GM19468 (cell line): ENCODE measurements at regions not wholly inside any gene's neighbourhood (a gene's known extent, or its start where the extent isn't known, plus 50 kb on each side); places are given as distances from the start of the nearest gene placed in this dataset.
"Not testable (repeated sequence)": the region's sequence is repeated elsewhere in the genome, so short reads cannot be mapped to it uniquely, and the experiment has no call there.

ENCODE experiments used
- ATAC-seq: cut with Tn5 transposase; IDR thresholded peaks from one replicate; pipeline ENCODE4 v1.9.1; 2021; ENCODE audit warnings: mild to moderate bottlenecking, moderate library complexity, moderate number of reproducible peaks; ENCODE audit not compliant: unreplicated experiment; ENCODE audit errors: extremely low read depth

DNA sequence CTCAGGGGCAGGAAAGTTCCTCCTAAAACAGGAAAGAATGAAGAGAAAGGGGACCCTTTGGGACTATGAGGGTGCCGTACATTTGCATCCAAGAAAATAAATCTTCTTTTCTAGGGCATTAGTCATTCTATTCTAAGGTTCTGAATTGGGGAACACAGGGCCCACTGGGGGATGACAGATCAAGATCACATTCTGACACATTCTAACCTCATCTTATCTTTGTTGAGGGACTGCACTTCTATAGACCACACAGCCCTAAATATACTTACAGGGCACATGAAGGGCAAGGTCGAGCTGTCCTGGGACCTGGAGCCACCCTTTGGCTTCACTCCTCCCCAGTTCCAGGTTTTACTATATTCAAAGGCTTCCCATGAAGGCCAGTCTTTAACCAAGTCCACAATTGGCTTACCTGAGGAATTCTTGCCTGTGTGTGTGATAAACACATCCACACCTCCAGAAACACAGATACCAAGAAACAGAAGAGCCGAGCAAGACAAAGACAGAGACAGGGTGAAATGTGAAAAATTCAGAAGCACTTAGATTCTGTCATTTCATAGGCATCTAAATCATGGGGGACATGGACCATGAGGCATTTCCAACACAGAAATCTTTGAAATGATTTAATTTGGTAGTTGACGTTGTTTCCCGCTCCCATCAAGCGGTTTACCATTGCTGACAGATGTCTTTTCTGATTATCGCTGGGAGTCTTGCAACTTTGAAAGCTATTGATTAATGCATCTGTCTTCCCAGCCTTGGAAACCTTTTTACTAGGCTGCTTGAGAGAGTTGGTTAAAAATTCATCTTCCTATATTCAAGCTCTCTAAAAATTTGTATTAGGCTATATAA lies 75.8 kb downstream of the CCDC71L start:
- no peak for ATAC-seq

DNA sequence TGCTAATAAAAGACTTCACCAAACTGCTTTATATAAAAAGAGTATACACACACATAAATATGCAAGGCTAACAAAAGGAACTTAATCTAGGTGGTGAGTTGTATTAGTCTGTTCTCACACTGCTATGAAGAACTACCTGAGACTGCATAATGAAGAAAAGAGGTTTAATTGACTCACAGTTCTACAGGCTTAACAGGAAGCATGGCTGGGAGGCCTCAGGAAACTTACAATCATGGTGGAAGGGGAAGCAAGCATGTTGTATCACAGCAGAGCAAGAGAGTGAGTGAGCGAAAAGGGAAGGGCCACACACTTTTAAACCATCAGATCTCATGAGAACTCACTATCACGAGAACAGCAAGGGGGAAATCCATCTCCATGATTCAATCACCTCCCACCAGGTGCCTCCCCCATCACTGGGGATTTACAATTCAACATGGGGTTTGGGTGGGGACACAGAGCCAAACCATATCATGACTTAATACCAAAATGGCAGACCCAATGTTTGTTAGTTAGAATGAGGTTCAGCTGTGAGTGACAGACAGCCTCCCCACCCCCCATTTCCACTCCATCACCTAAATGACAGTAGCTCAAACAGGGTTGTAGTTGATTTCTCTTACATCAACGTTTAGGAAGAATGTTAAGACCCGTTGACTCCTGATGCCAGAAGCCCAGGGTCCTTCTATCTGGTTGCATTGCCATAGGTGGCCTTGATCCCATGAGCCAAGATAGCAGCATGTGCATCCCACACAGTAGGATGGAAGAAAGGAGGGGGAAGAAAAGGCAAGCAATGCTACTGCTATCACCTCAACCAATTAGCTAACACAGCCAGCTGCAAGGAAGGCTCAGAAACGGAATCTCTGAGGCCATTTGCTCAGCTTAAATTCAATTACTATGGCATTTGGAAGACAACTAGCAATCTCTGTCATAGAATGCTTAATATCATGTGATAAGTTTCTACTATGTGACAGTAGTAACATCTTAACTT lies 77.0 kb downstream of the CCDC71L start:
- ATAC-seq: no peak

DNA sequence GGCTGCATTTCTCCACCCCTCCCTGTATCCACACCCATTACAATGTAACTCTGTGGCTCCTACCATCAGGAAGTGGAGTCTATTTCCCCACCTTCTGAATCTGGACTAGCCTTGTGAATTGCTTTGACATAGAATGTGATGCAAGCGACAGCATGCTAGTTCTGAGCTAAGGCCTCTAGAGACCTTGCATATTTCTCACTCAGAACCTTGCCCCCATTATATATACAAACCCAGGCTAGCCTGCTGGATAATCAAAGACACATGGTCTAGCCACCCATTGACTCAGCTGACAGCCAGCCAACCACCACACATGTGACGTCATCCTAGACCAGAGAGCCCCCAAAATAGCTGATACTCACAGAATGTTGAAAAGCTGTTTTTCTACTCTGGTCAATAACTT lies 77.9 kb downstream of the CCDC71L start:
- no peak for ATAC-seq

DNA sequence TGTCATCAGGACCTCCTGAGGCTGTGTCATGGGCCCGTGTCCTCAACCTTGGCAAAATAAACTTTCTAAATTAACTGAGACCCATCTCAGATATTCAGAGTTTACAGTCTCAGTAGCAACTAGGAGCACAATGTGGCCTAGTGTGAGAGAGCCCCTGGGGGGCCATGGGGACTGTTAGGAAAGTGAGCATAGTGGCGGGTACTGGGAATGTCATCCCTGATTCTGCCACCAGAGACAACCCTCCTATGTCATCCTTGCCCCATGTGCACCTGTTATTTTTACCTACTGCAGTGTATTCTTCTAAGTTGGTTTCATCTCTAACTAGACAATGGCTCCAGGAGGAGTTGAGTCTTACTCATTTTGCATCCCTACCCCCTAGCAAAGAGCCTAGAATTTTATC lies 78.6 kb downstream of the CCDC71L start:
- ATAC-seq: no peak

DNA sequence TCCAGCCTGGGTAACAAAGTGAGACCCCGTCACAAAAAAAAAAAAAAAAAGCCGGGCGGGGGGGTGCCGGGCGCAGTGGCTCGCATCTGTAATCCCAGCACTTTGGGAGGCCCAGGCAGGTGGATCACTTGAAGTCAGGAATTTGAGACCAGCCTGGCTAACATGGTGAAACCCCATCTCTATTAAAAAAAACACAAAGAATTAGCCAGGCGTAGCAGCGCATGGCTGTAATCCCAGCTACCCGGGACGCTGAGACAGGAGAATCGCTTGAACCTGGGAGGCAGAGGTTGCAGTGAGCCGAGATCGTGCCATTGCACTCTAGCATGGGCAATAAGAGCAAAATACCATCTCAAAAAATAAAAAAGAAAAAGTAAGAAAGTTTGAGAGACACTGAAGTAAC lies 81.9 kb downstream of the CCDC71L start:
- ATAC-seq: not testable (repeated sequence)

DNA sequence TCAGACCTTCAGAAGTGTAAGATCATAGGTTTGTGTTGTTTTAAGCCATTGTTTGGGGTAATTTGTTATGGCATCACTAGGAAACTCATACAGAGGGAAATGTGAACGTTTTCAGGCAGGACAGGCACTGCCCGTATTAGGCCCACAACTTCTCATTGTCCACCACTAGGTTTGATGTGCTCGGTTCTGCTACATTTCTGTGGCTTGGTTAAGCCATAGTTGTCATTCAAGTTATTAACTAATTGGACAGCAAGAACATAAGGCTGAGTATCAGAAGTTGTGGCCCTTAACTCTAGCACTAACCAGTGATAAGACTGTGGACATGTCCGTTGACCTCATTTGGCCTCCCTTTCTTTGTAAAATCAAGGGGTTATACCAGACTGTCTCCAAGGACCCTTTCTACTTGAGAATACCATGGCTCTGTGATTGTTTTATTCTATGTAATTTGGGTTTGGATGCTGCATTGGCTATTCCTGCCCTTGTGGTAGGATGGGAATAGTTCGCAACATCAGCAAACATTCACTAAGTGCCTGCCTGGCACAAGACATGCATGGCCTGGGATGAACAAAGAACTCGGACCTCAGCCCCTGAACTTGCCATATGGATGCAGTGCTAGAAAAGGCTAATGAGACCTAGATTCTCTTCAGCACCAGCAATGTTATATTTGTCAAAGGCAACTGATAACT lies 85.7 kb downstream of the CCDC71L start:
- ATAC-seq: no peak

DNA sequence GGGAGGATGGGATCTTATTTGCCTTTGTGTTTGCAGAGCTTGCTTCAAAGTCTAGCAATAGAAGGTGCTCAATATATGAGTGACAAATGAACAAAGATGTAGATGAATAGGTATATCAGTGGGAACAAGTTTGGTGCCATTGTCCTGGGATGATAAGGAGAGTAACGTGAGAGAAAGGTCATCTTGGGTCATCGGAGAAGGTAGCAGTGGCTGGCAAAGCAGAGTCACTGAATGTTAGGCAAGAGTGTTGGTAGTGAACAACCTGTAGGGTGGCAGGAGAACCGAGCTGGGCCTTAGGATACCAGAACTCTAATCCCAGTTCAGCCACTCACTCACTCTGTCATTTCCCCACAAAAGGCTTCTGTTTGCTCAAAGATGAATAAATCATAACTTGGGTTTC lies 87.2 kb downstream of the CCDC71L start:
- ATAC-seq: no peak

DNA sequence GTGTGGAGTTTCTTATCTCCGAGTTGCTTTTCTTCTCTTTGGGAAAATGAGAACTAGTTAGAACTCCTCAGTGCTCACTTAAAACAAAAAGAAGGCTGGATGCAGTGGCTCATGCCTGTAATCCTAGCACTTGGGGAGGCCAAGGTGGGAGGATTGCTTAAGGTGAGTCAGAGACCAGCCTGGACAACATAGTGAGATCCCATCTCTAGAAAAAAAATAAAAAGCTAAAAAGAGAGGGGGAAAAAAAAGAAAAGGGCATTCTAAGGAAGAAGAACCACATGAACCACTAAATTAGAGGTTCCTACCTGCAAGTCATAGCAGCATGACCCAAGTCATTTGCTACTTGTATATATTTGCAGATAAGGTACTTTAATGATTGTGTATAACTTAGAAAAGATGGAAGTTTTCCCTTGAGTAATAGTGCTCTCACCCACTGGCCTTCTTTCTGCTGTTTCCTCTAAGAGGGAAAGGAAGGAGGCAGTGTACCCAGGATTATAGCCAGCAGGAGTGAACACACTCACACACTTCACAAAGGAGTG lies 87.8 kb downstream of the CCDC71L start:
- no peak for ATAC-seq

DNA sequence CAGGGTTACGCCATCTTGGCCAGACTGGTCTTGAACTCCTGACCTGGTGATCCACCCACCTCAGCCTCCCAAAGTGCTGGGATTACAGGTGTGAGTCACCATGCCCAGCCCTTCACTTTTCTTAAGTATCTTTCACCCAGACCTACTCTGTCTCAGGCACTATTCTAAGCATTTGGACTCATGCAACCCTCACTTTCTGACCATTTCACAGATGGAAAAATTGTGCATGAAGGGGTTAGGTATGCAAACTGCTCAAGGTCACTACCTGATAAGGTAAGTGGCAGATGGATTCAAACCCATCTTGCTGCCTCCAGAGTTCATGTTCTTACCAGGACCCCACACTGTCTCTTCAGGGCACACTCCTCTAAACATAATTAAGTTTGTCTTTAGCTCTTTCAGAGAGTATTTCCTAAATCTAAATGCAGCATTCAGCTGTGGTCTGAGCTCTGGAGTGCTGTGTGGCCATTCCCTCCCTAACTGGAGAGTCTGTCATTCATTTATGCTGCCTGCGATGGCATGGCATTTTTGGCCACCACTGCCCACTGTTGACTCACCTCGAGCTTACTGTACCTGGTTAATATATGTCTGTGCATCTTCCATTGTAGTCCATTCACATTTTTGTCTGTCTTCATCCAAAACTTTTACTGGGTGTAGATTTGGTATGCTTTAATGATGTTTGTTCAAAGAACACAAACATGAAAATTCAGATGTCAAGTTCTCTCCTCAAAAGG lies 88.4 kb downstream of the CCDC71L start:
- no peak for ATAC-seq

DNA sequence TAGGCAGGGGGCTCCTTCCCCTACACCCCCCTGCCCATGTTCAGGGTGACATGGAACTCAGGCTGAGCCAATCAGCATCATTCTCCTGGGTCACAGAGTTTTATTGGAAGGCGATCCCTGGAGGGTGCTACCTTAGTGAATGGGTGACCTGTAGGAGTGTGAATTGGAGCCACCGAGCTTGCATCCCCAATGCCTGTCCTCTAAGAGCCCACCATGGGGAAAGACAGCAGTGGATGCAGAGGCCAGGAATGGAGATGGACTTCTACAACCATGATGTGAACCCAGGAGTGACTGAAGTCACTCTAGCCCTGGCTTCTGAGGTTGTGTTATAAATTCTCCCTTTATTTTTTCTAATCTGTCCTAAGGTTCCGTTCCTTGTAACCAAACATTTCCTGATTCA lies 89.4 kb downstream of the CCDC71L start:
- no peak for ATAC-seq

DNA sequence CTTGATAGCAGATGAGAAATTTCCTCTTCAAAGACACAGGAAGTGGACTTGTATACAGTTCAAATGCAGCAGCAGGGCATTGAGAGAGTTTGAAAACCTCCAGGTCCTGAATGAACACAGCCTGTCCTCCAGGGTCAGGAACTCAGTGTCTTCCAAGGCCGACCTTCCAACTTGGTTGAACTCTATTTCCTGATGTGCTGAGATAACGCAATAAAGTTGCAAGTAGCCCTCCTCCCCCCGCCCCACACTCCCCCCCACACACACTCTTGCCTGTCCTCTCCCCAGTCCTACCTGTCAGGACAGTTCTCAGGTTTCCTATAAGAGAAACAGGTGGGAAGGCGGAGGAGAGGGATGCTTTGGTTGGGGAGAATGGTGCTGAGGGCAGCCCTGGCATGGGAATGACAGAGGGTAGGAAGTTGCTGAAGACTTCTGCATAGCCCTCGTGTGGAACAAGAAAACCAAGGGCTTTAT lies 90.0 kb downstream of the CCDC71L start:
- ATAC-seq: no peak

DNA sequence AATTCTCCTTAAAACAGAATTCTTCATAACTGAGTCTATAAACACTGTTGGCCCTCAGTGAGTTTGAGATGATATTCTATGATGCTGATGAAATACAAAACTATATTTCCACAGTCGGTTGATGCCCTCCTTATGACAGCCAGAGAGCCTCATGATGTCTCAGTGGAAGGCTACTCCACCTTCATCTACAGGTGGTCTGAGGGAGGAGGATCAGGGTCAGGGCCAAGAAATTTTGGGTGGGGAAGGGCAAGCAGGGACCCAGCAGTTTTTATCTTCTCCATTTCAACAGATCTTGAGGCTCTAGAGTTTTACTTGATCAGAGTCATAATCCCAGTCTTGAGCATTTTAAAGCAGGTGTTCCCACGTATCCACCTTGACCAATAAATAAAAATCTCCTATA lies 90.8 kb downstream of the CCDC71L start:
- no peak for ATAC-seq

DNA sequence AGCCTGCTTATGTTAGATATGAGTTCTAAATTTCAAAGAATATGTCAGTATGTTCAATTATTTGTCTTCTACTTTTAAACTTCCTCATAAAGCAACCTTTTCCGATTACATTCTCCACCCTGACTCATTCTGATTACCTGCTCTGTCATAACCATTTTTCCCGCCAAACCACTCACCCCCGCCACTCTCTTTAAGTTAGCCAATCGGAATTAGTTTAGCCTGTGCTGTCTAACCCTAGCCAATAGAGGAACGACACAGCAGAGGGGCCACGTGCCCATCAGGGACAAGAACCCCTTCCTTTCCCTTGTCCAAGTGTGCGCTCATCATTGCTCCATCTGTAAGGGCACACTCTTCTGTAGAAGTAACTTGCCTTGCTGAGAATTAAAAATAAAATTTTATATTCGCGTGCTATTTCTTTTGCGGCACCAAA lies 91.4 kb downstream of the CCDC71L start:
- ATAC-seq: no peak

DNA sequence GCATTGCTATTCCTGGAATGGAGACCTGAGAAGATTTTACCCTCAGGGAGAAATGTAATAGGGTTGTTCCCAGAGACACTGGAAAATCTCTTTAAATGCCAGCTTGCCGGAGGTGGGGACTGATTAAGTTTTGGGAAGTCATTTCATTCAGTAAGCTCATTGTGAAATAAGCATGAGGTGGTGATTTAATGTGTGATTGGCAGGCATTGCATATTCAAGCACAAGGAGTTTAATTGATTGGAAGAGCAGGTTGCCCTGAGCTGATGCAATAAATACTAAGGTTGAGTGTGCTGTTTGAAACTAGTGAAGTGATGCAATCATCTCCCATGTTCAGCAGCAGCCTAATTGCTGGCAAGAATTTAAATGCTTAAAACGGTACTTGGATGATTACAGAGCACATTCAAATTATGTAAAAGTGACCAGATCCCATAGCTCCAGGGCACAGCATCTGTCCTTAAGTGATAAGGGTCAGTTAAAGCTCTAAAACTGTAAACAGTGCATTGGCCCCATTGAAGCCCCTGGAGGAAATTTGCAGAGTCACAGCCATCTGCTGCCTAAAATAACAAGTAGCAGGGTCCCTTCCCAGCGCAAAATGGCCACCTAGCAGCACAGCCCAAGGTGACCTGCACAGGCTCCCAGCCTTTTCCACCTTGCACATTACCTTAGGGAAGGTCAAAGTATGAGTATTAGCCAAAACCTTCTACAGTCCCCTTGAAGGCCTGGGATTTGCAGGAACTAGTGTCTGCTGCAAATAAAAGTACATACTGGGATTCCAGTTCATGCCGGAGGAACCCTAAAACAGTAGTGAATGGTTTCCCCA lies 92.1 kb downstream of the CCDC71L start:
- no peak for ATAC-seq

DNA sequence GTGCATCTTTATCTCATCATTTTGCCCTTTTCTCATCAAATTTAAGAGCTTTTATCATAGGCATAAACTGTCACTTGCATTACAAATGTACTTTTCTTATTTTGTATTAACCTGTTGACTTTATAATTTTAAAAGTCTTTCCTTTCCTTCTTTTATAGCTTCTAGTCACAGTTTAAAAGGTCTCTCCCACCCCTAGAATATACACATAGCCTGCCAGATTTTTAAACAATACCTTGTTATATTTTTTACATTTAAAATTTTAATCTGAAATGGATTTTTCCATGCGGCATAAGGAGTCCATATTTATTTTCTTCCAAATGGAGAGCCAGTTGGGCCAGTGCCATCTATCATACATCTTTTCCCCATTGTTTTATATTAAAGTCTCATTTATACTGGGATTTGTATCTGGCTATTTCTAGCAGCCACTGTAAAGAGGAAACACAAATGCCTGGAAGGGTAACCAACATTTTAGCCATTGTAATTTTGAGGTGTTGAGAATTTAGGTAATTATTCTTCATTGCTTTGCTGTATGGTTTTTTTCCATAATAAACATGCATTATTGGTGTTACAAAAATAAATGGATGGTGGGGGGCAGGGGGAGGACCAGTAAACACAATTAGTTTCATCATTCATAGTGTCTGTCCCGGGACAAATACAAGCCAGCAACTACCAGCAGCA lies 92.8 kb downstream of the CCDC71L start:
- ATAC-seq: no peak

DNA sequence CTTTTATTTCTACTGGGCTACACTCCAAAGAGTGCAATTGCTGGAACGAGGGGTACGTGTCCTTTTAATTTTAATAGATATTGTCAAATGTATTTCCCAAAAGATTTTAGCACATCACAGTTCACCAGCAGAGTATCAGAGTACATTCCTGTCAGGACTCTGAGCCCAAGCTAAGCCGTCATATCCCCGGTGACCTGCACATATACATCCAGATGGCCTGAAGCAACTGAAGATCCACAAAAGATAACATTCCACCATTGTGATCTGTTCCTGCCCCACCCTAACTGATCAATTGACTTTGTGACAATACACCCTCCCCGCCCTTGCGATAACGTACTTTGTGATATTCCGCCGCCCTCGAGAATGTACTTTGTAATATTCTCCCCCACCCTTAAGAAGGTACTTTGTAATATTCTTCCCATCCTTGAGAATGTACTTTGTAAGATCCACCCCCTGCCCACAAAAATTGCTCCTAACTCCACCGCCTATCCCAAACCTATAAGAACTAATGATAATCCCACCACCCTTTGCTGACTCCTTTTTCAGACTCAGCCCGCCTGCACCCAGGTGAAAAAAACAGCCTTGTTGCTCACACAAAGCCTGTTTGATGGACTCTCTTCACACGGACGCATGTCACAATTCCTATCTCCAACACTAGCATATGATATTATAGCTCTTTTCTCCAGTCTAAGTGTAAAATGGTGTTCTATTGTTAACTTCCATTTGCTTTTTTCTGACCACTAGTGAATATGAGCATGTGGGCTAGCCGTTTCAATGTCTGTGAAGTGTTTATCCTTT lies 93.6 kb downstream of the CCDC71L start:
- not testable (repeated sequence) for ATAC-seq

DNA sequence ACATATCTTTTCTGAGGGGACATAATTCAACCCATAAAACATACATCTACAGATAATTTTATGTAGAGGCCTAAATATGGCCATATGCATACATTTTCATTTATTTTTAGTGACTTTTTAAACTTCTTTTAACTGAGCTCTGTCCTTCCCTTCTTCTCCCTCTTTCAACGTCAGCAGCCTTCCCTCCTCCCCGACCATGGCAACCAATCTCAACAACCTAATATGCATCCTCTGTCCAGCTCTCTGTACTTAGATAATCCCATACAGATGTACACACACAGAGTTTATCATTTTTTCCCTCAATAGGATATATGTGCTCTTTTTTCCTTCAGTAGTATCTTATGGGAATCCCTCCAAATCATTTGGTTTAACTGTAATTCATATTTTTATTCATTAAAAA lies 94.3 kb downstream of the CCDC71L start:
- no peak for ATAC-seq
